Neural cell (in vitro differentiated cells): ENCODE measurements at regions not wholly inside any gene's neighbourhood (a gene's known extent, or its start where the extent isn't known, plus 50 kb on each side); places are given as distances from the start of the nearest gene placed in this dataset.
"Not testable (repeated sequence)": the region's sequence is repeated elsewhere in the genome, so short reads cannot be mapped to it uniquely, and the experiment has no call there.

Source experiments
- H2AFZ ChIP-seq: fragments of 200-600, 300-800 bp; sonication (generic), shearing (Covaris generic); 2 replicates; pipeline ENCODE4 v1.6.0; 2014; ENCODE audit warnings: low read depth, mild to moderate bottlenecking, antibody characterized with exemption, low read length, moderate library complexity
- H3F3A ChIP-seq: fragments of 200-600 bp; shearing (Covaris generic); 2 replicates; pipeline ENCODE4 v1.6.1; 2016; ENCODE audit warnings: mild to moderate bottlenecking, moderate library complexity, mixed read lengths, antibody characterized with exemption, low read length; ENCODE audit not compliant: insufficient read depth, poor library complexity, severe bottlenecking
- H3K27ac ChIP-seq: fragments of 200-600, 300-800 bp; sonication (generic), shearing (Covaris generic); 2 replicates; pipeline ENCODE4 v1.5.1; 2014; ENCODE audit warnings: mild to moderate bottlenecking, low read length, moderate library complexity
- H3K27me3 ChIP-seq: fragments of 300-800, 200-600 bp; sonication (generic), shearing (Covaris generic); 2 replicates; pipeline ENCODE4 v1.6.0; 2014; ENCODE audit warnings: mild to moderate bottlenecking, low read depth, low read length, moderate library complexity; ENCODE audit not compliant: insufficient read depth
- H3K36me3 ChIP-seq: fragments of 300-800, 200-600 bp; sonication (generic), shearing (Covaris generic); 2 replicates; pipeline ENCODE4 v1.5.1; 2014; ENCODE audit warnings: mild to moderate bottlenecking, antibody characterized with exemption, low read length, moderate library complexity; ENCODE audit not compliant: insufficient read depth
- H3K4me2 ChIP-seq: fragments of 300-800, 200-600 bp; sonication (generic), shearing (Covaris generic); 2 replicates; pipeline ENCODE4 v1.6.0; 2014; ENCODE audit warnings: mild to moderate bottlenecking, low read length
- H3K4me3 ChIP-seq: fragments of 300-800, 200-600 bp; sonication (generic), shearing (Covaris generic); 2 replicates; pipeline ENCODE4 v1.5.1; 2014; ENCODE audit warnings: mild to moderate bottlenecking, low read length, moderate library complexity
- H3K79me2 ChIP-seq: fragments of 200-600 bp; shearing (Covaris generic); replicated peaks from 2 replicates; pipeline ENCODE4 v1.6.0; 2014; ENCODE audit warnings: mild to moderate bottlenecking, low read length, moderate library complexity; ENCODE audit not compliant: insufficient read depth
- H3K9ac ChIP-seq: fragments of 300-800, 200-600 bp; sonication (generic), shearing (Covaris generic); 2 replicates; pipeline ENCODE4 v1.6.1; 2016; ENCODE audit warnings: mild to moderate bottlenecking, low read length, mixed read lengths
- H3K9me2 ChIP-seq: fragments of 200-600 bp; shearing (Covaris generic); 2 replicates; pipeline ENCODE4 v1.6.1; 2016; ENCODE audit warnings: mild to moderate bottlenecking, low read length, mixed read lengths; ENCODE audit not compliant: insufficient read depth
- H3K9me3 ChIP-seq: fragments of 200-600, 300-800 bp; sonication (generic), shearing (Covaris generic); 2 replicates; pipeline ENCODE4 v1.6.1; 2016; ENCODE audit warnings: mild to moderate bottlenecking, mixed run types, low read length, moderate library complexity, mixed read lengths
- H4K20me1 ChIP-seq: fragments of 200-600 bp; shearing (Covaris generic); 2 replicates; pipeline ENCODE4 v1.6.1; 2016; ENCODE audit warnings: mild to moderate bottlenecking, mixed run types; ENCODE audit not compliant: insufficient read depth
- CTCF ChIP-seq: fragments of 450-650 bp; IDR thresholded peaks from 2 replicates; pipeline ENCODE4 v1.5.1; 2014; ENCODE audit warnings: antibody characterized with exemption, mild to moderate bottlenecking, moderate library complexity; ENCODE audit not compliant: poor library complexity, severe bottlenecking
- EP300 ChIP-seq: fragments of 450-650 bp; conservative IDR thresholded peaks from 2 replicates; pipeline ENCODE4 v1.6.1; 2014; ENCODE audit warnings: antibody characterized with exemption, mild to moderate bottlenecking, moderate library complexity; ENCODE audit not compliant: poor library complexity, severe bottlenecking
- EZH2 ChIP-seq: fragments of 200-600, 300-800 bp; shearing (Covaris generic), sonication (generic); IDR thresholded peaks from 2 replicates; pipeline ENCODE4 v1.6.1; 2014; ENCODE audit warnings: antibody characterized with exemption, low read length, borderline replicate concordance, mild to moderate bottlenecking; ENCODE audit not compliant: insufficient read depth, poor library complexity, severe bottlenecking
- MXI1 ChIP-seq: fragments of 450-650 bp; conservative IDR thresholded peaks from 2 replicates; pipeline ENCODE4 v1.6.1; 2014; ENCODE audit warnings: antibody characterized with exemption, mild to moderate bottlenecking; ENCODE audit not compliant: poor library complexity, severe bottlenecking
- POLR2AphosphoS5 ChIP-seq: IDR thresholded peaks from 2 replicates; pipeline ENCODE4 v1.6.1; 2012
- RAD21 ChIP-seq: fragments of 450-650 bp; conservative IDR thresholded peaks from 2 replicates; pipeline ENCODE4 v1.6.1; 2014; ENCODE audit warnings: antibody characterized with exemption, mild to moderate bottlenecking, moderate library complexity
- REST ChIP-seq: IDR thresholded peaks from 2 replicates; pipeline ENCODE4 v1.6.1; 2012; ENCODE audit warnings: borderline replicate concordance
- SMC3 ChIP-seq: fragments of 450-650 bp; conservative IDR thresholded peaks from 2 replicates; pipeline ENCODE4 v1.6.1; 2014; ENCODE audit warnings: antibody characterized with exemption, mild to moderate bottlenecking, moderate library complexity; ENCODE audit not compliant: poor library complexity
- TAF1 ChIP-seq: IDR thresholded peaks from 2 replicates; pipeline ENCODE4 v1.6.1; 2012; ENCODE audit warnings: low read depth

GRCh38 chr20:48329031-48329615 is 498.7 kb downstream of the PREX1 start:
- no peaks in the 10 kb centered on the region for H4K20me1 ChIP-seq
- TF ChIP-seq MXI1: no peak
- TF ChIP-seq EZH2: no peak
- no peak for TF ChIP-seq EP300
- no peak for TF ChIP-seq CTCF
- TF ChIP-seq POLR2AphosphoS5: no peak
- H3F3A ChIP-seq: no peaks in the 10 kb centered on the region
- H3K27ac ChIP-seq: no peak overlapping the region
- no peak overlapping the region for H2AFZ ChIP-seq
- no peak overlapping the region for H3K4me2 ChIP-seq
- H3K9ac ChIP-seq: no peak overlapping the region
- H3K79me2 ChIP-seq: no peaks in the 10 kb centered on the region
- H3K9me3 ChIP-seq: no peaks in the 10 kb centered on the region
- no peaks in the 10 kb centered on the region for H3K36me3 ChIP-seq
- H3K9me2 ChIP-seq: no peaks in the 10 kb centered on the region
- no peaks in the 10 kb centered on the region for H3K27me3 ChIP-seq
- H3K4me3 ChIP-seq: no peak overlapping the region

GRCh38 chr20:48327848-48328247 is 500.0 kb downstream of the PREX1 start:
- H3K9ac ChIP-seq, H3K4me2 ChIP-seq, H3K79me2 ChIP-seq: not testable (repeated sequence)

DNA sequence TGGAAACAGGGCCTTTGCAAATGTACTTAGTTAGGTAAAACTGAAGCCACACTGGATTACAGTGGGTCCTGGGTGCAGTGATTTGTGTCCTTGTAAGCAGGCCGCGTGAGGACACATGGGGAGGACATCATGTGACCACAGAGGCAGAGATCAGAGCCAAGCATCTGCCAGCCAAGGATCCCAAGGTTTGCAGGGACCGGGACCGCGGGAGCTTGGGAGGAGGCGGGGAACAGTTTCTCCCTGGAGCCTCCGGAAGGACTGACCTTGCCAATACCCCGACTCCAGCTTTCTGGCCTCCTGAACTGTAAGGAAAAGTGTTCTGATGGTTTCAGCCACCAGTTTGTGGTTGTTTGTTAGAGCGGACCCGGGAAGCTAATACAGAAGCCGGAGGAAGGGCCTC is 500.9 kb downstream of the PREX1 start:
- H3K9me3 ChIP-seq: no peaks in the 10 kb centered on the region
- no peak overlapping the region for H3K4me2 ChIP-seq
- H3K4me3 ChIP-seq: no peak overlapping the region
- H2AFZ ChIP-seq: no peak overlapping the region
- H3F3A ChIP-seq: no peaks in the 10 kb centered on the region
- H3K9ac ChIP-seq: no peak overlapping the region
- H3K27me3 ChIP-seq: no peaks in the 10 kb centered on the region
- no peaks in the 10 kb centered on the region for H3K36me3 ChIP-seq
- TF ChIP-seq EZH2 (no peak), TAF1 (no peak), EP300 (no peak), RAD21 (no peak), SMC3 (no peak), REST (no peak), POLR2AphosphoS5 (no peak), CTCF (no peak), MXI1 (no peak)
- H3K9me2 ChIP-seq: no peaks in the 10 kb centered on the region
- no peak overlapping the region for H3K27ac ChIP-seq
- H4K20me1 ChIP-seq: no peaks in the 10 kb centered on the region
- no peaks in the 10 kb centered on the region for H3K79me2 ChIP-seq

More at GRCh38 chr20:48327848-48328247, 500.0 kb downstream of the PREX1 start:
- H2AFZ ChIP-seq, H3K9me2 ChIP-seq, H4K20me1 ChIP-seq, H3K9me3 ChIP-seq, H3K27ac ChIP-seq, H3K4me3 ChIP-seq, H3K36me3 ChIP-seq, H3K27me3 ChIP-seq, H3F3A ChIP-seq: not testable (repeated sequence)
